Keratinocyte (primary cell): ENCODE measurements at regions not wholly inside any gene's neighbourhood (a gene's known extent, or its start where the extent isn't known, plus 50 kb on each side); places are given as distances from the start of the nearest gene placed in this dataset.

Source experiments
- CTCF ChIP-seq, 3 experiments: IDR thresholded peaks in 1 of 3; conservative IDR thresholded peaks in 1 of 3; optimal IDR thresholded peaks in 1 of 3; 2 replicates in 2 of 3; 3 replicates in 1 of 3; pipeline versions ENCODE3 to v1.5.1; 2011; ENCODE audit warnings: low read length in 3 of 3, mild to moderate bottlenecking in 3 of 3, moderate library complexity in 2 of 3, control low read depth in 1 of 3, inconsistent platforms in 1 of 3; ENCODE audit not compliant: insufficient read depth in 2 of 3; ENCODE audit errors: extremely low read depth in 1 of 3
- EZH2 ChIP-seq: IDR thresholded peaks from one replicate; pipeline ENCODE4 v1.6.1; 2012; ENCODE audit warnings: inconsistent platforms, mild to moderate bottlenecking, low read length, moderate library complexity

DNA sequence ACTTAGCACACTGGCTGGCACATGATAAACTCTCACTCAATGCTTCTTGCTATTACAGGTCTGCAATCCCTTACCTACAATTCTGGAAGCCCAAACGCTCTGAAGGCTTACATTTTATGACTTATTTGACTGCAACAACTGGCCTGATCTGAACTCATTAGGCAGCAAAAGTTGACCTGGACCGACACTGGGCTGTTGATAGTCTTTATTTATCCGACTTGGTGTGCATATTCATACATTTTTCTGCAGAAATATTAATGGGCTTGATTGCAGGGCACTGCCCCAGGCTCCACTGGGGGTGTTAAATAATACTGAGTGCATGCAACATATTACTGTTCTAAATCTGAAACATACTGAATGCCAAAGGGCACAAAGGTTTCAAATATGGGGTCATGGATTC is 1076.7 kb downstream of the BCL11B start:
- TF ChIP-seq CTCF (optimal IDR thresholded peaks at IDR 0.05 in 1 of 3, IDR thresholded peaks at IDR 0.05 in 1 of 3, conservative IDR thresholded peaks at IDR 0.05 in 1 of 3; ENCODE audit: extremely low read depth in 1 of 3, insufficient read depth in 2 of 3, low read length in 3 of 3) (no peak), EZH2 (no peak)
